ENCODE measurements at regions not wholly inside any gene's neighbourhood (a gene's known extent, or its start where the extent isn't known, plus 50 kb on each side); places are given as distances from the start of the nearest gene placed in this dataset.

DNA sequence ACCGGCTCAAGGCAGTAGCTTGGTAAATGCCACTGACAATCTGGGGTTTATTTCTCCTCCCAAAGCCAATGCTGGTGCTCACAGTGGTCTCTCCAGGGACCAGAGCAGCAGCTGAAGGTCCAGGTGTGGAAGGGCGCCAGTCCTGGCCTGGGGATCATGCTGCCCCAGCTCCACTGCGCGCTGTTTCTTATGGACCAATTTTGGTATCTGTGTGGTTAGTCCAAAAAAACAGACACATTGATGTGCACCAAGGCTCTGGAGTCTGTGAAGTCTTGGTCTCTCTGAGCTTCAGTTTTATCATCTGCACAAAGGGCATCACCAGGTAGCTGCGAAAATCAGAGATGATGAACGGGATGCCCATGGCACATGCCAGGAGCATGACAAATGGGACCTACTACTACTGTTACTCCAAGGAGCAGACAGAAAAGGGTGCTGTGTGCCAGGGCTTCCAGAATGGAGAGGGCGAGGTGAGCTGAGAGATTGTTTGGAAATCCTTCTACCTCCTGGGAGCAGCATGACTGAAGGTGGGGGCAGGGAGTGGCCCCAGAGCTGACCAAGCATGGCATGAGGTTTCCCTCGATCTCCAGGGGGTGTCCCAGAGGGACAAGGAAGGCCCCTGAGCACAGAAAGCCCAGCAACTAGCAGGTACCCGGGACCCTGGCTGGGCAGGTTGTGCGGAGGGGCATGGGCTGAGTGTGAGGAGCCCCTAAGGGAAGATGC is 134.3 kb upstream of the PRR20G start:
- TF ChIP-seq, protein P1, sequence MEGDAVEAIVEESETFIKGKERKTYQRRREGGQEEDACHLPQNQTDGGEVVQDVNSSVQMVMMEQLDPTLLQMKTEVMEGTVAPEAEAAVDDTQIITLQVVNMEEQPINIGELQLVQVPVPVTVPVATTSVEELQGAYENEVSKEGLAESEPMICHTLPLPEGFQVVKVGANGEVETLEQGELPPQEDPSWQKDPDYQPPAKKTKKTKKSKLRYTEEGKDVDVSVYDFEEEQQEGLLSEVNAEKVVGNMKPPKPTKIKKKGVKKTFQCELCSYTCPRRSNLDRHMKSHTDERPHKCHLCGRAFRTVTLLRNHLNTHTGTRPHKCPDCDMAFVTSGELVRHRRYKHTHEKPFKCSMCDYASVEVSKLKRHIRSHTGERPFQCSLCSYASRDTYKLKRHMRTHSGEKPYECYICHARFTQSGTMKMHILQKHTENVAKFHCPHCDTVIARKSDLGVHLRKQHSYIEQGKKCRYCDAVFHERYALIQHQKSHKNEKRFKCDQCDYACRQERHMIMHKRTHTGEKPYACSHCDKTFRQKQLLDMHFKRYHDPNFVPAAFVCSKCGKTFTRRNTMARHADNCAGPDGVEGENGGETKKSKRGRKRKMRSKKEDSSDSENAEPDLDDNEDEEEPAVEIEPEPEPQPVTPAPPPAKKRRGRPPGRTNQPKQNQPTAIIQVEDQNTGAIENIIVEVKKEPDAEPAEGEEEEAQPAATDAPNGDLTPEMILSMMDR (IDR thresholded peaks at IDR 0.05; ENCODE audit: low read length), result no peak
- TF ChIP-seq EZH2 (IDR thresholded peaks at IDR 0.05; ENCODE audit: borderline replicate concordance, low read length), result no peak

Data from OCI-LY1 (cell line).